Activated naive CD4-positive, alpha-beta T cell treated with anti-CD3 and anti-CD28 coated beads, Interleukin-2, amount 50 U/mL, for 16 hours (primary cell): ENCODE measurements at regions not wholly inside any gene's neighbourhood (a gene's known extent, or its start where the extent isn't known, plus 50 kb on each side); places are given as distances from the start of the nearest gene placed in this dataset.
A peak's percentile ranks its signal among the peaks of the same experiment; 100 is the strongest.

Experiments
- DNase-seq: peaks from one replicate; pipeline ENCODE4 v3.0.0-alpha.2; 2020

DNA sequence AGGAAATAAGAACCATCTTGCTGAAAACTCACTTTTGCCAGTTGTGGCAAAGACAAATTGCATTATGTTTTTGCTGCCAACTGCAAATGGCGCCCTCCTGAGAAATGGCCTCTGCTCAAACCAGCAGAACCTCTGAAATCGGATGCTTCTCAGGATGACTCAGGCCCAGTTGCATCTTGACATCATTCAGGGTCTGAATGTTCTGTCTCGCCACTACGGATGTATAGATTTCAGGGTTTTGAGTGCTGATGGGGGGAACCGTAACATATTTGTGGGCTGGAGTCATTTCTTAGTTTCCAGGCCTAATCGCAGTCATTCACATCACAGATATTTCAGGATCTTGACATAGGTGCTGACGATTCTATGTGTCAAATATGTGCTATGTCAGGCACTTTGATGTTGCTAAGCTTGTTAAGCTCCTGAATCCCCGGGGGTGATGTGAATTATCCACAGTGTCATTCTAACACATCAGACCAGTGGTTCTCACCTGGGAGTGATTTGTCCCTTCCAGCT lies 207.1 kb downstream of the NFATC2 start:
- no peak for DNase-seq

DNA sequence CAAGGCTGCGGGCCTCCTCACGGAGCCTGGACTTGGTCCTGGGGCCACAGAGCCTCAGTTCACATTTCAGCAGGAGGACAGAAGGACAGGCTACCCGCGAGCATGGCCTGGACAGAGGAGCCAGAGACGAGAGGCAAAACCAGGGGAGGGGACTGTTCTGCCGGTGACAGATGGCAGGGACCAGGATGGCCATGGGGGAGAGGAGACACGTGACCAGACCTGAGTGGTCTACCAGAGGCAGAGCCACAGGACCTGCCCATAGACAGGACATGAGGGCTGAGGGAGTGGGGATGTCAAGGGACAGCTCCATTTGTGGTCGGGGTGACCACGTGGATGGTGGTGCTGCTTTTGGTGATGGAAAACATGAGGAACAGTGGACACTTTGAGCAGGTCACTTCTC lies 207.9 kb downstream of the NFATC2 start:
- DNase-seq = no peak

DNA sequence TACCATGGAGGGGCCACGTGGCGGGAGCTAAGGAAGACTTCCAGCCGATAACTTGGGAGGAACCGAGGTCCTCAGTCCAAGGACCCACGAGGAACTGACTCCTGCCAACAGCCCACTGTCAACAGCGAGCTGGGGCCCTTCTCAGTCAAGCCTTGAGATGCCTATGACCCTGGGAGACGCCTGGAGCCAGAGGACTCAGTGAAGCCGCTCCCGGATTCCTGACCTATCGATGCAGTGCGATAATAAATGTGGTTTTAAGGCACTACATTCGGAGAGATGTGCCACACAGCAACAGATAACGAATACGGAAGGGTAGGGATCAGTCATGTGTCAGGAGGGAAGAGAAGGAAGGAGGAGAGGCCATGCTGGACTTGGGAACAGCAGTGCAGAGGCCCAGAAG lies 208.5 kb downstream of the NFATC2 start:
- no peak for DNase-seq

DNA sequence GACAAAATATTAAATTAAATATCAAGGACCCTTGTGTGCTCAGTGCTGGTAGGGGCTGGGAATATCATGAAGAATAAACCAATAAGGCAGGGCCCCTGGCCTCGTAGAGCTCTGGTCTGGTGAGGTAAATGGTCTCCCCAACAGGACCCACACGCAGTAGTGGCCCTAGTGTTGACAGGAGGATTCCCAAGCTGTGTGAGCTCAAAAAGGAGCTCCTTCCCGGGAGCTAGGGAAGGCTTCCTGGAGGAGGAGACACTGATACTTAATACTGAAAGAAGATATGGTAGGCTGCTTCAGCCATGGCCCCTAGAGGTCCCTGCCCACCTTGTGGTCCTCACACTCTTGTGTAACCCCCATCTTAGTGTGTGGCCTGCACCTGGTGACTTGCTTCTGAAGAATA lies 209.1 kb downstream of the NFATC2 start:
- DNase-seq = no peak

DNA sequence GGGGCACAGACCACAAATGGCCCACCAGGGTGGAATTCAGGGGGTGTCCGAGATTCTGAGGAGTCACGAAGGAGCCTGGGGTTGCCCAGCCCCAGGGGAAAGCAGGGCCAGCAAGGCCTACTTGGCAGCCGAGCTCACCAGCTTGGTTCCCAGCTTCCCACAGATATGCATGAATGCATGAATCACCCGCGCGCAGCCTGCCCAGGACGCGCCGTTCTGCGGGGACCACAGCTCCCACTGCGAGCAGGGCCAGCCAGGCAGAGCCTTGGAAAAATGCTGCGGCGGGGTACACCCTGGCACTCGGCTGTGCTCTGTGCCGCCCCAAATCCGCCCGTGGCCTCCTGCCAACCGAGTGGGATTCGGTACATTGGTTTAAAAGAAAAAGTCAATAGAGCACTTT lies 211.0 kb downstream of the NFATC2 start:
- DNase-seq = no peak

DNA sequence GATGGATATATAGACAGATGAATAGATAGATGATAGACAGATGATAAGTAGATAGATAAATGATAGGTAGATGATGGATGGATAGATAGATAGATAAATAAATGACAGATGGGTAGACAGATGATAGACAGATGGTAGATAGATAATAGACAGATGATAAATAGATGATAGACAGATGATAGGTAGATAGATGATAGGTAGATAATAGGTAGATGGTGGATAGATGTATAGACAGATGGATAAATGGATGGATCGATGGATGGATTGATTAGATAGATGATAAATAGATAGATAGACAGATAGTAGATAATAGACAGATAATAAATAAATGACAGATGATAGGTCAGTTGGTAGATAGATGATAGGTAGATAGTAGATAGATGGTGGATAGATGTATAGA lies 212.7 kb downstream of the NFATC2 start:
- DNase-seq = no peak

DNA sequence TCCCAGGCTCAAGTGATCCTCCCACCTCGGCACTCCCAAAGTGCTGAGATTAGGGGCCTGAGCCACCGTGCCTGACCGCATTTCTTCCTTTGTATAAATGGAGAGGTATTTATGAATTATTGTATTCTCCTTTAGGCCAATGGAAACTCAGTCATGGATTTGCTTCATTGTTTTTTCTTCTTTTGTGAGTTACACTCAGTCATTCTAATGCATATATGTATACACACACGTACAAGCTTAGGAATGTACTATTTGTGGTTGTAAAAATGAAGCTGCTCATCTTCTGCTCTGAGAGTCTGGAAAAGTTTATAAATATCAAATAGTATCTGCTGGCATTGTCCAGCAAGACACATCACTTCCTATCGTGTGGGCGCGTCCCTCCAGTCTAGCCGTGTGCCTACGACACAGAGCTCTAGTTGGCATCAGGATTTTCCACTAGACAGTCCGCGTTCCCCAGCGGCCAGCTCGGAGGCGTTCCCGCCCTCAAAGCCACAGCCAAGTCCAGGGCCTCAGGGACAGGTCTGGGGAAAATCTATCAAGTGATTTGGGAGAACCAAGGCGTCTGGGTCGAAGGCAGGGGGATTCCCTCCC lies 215.2 kb downstream of the NFATC2 start:
- no peak for DNase-seq

DNA sequence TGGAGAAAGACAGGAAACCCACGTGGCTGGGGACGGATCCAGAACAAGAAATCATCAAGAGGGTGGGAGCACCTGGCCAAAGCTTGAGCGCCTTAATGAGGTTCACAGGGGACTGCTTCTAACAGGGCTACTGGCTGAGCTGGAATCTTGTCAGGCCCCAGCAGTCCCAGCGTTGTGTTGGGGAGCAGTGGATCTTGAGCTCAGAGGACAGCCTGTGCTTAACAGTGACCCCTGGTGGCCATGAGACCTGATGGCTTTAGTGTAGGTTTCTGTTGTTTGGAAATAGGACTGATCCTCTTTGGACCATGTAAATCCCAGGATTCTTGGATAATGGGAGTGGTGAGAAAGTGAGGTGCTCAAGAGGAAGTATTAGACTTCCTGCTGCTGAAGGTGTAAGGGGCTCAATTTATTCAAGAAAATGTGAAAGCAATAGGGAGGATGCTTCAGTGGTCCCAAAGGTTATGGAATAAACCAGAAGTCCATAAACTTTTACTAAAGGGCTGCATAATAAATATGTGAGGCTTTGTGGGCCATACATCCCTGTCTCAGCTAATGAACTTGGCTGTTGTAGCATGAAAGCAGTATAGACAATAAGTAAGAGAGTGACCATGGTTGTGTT lies 216.2 kb downstream of the NFATC2 start:
- peak; percentile 33 for DNase-seq

DNA sequence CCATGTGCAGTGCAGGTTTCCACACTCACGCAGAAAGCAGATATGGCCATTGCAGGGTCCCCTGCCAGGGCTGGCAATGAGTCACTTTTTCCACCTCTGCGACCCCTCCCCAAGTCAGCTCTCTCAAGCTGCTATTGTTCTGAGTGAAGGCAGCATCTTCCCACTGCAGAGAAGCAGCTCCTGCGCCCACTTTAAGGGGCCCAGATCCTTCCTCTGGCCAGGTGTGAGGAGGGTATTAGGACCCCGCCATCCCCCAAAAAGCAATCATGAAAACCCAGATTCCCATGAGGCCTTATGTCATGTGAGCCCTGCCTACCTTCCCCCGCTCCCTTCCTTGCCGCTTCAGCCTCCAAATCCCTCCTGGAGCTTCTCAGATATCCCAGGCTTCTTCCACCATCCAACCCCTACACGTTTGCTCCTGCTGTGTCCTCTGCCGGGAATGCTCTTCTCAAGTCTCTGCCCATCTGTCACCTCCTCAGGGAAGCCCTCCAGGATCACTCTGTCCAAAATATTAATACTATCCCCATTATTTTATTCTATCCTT lies 220.3 kb downstream of the NFATC2 start:
- no peak for DNase-seq

DNA sequence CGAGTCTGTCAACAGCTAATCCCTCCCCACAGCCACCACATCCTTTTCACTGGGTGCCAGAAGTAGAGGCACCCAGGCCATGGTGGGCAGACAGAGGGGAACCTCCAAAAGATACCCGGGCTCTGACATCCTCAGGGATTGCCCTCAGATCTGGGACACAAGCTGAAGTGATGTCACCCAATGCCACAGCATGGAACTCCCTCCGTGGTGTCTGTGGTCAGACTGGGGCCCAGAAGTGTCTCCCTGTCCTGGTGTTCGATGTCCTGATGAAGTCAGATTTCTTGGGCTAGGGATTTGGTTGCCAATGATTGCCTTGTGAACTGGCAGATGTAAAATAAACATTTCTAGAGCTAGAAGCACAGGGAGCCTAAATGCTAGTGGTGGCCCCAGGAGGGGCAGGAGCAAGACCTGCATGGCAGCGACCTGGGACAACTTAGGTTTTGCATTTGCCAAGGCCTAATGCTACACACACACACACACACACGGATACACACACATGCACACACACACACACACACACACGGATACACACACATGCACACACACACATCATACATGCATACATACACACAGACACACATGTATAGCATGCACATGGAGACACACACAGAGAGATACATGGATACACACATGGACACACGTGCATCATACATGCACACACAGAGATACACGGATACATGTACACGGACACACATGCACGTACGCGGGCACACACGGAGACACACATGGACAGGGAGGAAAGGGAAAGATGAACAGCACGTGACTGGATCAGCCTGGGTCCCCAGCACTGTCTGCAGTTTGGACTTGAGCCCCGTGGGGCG lies 221.0 kb downstream of the NFATC2 start:
- DNase-seq = no peak

DNA sequence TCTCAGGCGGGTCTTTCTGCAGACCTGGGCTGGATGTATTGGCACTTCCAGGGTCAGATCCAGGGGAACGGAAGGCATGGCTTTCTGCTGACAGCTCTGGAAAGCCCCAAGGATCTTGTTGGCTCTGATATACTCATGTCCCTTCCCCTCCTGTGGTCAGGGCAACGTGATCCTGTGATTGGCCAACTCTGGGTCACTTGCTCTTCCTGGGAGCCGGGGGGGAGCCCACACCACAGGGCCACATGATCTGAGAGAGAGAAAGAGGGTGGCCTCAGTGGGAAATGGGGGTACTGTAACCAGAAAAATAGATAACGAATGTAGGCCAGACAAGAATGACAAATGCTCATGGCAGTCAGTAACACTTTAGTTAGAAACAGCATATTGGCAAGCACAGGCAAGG lies 223.0 kb downstream of the NFATC2 start:
- no peak for DNase-seq

DNA sequence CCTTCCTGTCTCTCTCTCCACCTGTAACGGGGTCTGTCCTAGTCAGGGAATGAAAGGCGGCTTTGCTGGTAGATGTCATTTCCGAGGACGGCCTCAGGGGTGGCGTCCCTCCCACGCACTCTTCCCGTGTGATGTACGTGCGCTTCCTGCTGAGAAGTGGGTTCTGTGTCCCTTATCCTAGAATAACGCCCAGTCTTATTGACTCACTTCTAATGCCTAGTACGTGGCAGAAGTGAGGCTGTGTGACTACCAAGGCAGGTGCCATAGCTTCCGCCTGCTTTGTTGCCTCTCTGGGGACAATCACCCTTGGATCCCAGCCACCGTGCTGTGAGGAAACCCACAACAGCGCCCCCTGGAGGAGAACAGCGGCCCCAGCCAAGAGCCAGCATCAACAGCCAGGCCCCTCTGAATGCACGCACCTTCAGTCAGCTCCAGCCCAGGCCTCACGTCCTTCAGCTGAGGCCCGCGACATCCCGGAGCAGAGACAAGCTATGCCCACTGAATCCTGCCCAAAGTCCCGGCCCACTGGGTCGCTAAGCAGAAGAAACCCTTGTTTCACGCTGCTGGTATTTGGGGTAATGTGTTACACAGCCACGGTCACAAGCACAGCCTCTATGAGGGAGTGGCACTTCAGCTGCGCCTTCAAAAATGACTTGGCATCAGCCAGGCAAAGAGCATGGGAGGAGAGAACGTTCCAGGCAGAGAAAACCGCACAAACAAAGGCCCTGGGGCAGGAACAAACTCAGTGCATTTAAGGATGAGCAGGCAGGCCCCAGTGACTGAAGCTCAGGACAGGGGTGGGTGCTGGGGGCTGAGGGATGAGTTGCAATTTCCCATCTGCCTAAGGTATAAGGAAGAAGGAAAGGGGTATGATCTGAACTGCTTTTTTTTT lies 224.2 kb downstream of the NFATC2 start:
- peak; percentile 49 for DNase-seq

DNA sequence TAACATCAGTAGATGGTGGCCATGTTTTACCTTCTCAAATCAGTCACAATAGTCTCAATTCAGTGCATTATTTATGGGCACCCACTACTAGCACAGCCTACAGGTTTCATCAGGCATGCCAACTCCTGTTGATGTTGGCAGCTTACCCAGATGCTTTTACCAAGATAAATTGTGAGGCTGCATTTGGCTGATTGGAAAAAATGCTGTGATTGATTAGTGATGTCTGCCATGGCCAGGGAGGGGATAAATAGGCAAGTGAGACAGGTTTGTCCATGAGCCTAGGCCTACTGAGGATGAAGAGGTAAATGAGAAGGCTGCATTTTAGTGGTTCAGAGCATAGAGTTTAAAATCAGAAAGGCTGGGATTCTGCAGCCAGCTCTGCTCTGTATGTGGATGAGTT lies 227.1 kb downstream of the NFATC2 start:
- no peak for DNase-seq

DNA sequence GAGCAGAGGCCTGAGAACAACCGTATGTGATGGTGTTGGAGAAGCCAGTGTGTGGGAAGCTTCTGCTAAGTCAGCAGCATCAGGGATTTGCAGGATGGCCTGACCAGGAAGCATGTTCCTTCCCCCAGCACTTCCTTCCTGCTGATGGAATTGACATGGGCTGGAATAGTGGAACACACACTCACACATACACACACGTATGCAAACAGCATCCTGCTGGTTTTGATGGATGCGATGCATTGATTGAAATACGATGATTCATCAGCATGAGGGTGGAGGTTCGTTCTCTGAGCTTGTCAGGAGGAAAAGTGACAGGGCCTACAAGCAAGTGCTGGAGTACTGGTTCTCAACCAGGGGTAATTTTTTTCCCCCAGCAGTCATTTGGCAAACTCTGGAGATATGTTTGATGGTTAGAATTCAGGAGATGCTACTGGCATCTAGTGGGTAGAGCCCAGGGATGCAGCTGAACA lies 229.1 kb downstream of the NFATC2 start:
- no peak for DNase-seq

DNA sequence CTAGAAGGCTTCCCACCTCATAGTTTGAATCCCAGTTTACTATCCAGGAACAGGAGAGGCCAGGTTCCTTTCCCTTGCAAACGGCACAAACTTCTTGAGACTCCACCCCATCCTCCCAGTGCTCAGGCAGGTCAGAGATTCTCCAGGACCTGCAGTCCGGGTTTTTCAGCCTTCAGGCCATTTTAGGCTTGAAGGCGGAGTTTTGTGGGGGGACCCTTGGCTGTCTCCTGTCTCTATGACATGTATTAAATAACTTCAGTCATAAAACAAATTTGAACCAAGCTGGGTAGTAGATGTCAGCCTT lies 230.1 kb downstream of the NFATC2 start:
- DNase-seq = no peak

DNA sequence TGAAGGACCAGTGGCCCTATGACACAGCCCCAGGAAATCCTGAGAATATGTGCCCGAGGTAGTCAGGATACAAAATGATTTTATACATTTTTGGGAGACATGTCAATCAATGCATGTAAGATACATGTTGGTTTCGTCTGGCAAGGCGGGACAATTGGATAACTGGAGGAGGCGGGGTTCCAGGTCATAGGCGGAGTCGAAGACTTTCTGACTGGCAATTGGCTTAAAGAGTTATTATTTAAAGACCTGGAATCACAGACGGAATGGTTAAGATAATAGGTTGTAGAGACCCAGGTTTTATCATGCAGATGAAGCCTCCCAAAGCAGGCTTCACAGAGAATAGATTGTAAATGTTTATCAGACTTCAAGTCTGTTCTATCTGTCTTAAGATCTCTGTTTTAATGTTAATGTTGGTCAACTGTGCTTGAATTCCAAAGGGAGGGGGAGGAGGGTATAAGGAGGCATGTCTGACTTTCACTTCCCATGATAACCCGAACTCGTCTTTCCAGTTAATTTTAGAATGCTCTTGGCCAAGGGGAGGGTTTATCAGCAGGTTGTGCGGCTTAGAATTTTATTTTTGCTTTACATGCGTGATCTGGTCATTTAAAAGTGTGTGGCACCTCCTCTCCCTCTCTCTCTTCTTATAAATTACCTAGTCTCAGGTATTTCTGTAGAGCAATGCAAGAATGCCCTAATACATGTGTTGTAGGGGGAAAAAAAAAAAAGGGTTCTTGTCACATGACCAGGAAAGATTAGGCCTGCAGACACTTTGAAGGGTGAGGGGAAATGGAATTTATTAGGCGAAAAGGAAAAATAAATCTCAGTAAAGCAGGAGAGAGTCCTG lies 230.7 kb downstream of the NFATC2 start:
- DNase-seq = no peak

DNA sequence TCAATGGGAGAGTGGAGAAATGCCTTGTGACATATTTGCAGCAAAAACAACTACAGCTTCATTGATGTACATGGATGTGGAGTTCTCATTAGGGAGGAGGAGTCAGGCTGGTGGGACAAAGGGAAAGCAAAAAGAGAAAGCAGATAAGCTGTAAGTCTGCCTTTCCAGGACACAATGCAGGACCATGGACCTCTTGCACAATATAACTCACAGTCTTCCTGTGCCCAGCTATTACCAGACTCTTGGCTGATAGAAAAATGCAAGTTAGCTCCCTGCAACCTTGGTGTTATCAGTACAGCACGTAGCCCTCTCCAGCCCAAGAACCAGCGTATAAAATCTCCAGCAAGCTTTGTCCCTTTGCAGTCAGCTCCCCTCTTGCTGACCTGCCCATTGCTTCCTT lies 232.3 kb downstream of the NFATC2 start:
- no peak for DNase-seq

DNA sequence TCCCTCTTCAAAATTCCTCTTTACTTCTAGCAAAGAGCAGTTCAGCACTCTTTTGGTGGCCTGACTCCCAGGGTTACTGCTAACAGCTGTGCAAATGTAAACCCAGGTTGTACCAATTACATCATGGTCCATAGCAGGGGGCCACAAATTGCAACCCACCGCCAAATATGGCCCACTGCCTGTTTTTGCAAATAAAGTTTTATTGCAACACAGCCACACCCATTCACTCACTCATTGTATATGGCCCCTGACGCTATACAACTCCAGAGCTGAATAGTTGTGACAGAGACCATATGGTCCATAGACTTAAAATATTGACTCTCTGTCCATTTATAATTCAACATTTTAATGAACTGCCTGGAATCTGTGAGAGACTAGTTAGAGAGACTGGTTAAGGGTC lies 233.4 kb downstream of the NFATC2 start:
- no peak for DNase-seq

DNA sequence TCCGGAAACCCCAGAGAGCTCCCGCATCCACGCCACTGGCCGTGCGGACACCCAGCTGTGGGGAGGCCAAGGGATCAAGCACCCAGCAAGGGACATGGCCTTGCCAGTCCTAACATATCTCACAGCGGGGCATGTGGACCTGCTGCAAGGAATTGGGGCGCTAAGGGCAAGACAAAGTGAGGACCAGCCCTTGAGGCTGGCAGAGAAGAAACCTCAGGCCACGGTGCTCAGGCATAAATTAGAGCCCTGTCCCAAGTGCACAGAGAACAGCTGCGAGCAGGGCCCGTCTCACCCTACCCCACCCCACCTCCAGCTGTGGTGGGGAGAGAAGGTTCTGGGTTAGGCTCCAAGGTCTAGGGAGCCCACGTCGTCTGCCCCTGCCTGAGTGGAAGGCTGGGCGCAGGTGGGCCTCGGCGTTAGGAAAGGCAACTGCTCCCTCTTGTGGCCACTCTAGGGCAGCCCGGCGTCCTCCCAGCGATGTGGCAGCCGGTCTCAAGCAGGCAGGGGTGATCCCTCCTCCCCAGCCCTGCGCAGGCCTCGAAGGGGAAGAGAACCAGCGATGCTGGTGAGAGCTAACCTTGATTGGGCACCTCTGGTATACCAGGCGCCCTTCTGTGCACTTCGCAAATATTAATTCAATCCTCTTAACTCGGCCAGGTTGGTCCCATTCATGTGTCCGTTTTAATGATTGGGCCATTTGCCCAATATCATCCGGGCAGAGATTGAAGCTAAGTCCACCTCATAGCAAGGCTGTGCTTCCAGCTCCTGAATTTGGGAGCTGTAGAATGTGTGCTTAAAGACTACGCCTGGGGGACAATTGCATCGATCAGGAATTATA lies 235.8 kb downstream of the NFATC2 start:
- DNase-seq = peak; percentile 75

DNA sequence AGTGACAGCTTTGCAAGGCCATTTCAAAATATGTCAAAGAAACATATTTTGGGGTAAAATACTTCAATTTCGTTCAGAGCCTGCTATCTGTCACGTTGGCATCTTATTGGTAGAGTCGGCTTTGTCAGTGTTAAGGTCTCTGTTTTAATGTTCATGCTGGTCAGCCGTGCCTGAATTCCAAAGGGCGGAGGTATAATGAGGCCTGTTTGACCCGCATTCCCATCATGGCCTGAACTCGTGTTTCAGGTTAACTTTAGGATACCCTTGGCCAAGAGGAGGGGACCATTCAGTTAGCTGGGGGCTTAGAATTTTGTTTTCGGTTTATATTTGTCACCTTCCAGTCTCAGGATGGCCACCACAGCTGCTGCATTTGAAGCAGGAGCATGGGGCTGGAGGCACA lies 236.4 kb downstream of the NFATC2 start:
- DNase-seq = no peak
